Tibial nerve (tissue), 4 donors: ENCODE measurements at regions not wholly inside any gene's neighbourhood (a gene's known extent, or its start where the extent isn't known, plus 50 kb on each side); places are given as distances from the start of the nearest gene placed in this dataset.

Experiments
- EP300 ChIP-seq, 2 donors: sonication (generic); formaldehyde crosslinking; IDR thresholded peaks; one replicate each; pipeline ENCODE4 v1.6.1; 2017; ENCODE audit warnings: antibody characterized with exemption in 2 of 2, mild to moderate bottlenecking in 1 of 2
- POLR2A ChIP-seq, 2 donors: fragments of 450-650 bp; IDR thresholded peaks; one replicate each; pipeline ENCODE4 v1.6.1; 2017; ENCODE audit warnings: antibody characterized with exemption in 2 of 2, mild to moderate bottlenecking in 2 of 2, moderate library complexity in 2 of 2
- TF ChIP-seq, protein P1 (sequence below), 5 experiments: fragments of 200-600 bp in 3 of 5; fragments of 450-650 bp in 2 of 5; sonication (generic) in 3 of 5; IDR thresholded peaks; one replicate each; pipeline ENCODE4 v1.5.1; 2016 to 2019; ENCODE audit warnings: antibody characterized with exemption in 5 of 5, mild to moderate bottlenecking in 3 of 5, moderate library complexity in 2 of 5

GRCh38 chr1:221601166-221601565, 140.7 kb downstream of the DUSP10 start:
- TF ChIP-seq, protein P1, sequence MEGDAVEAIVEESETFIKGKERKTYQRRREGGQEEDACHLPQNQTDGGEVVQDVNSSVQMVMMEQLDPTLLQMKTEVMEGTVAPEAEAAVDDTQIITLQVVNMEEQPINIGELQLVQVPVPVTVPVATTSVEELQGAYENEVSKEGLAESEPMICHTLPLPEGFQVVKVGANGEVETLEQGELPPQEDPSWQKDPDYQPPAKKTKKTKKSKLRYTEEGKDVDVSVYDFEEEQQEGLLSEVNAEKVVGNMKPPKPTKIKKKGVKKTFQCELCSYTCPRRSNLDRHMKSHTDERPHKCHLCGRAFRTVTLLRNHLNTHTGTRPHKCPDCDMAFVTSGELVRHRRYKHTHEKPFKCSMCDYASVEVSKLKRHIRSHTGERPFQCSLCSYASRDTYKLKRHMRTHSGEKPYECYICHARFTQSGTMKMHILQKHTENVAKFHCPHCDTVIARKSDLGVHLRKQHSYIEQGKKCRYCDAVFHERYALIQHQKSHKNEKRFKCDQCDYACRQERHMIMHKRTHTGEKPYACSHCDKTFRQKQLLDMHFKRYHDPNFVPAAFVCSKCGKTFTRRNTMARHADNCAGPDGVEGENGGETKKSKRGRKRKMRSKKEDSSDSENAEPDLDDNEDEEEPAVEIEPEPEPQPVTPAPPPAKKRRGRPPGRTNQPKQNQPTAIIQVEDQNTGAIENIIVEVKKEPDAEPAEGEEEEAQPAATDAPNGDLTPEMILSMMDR (IDR thresholded peaks at IDR 0.05): no peak
- TF ChIP-seq POLR2A (IDR thresholded peaks at IDR 0.05) (no peak), EP300 (IDR thresholded peaks at IDR 0.05) (no peak)
